Small intestine (tissue), 7 donors: ENCODE measurements at regions not wholly inside any gene's neighbourhood (a gene's known extent, or its start where the extent isn't known, plus 50 kb on each side); places are given as distances from the start of the nearest gene placed in this dataset.

ENCODE experiments used
- DNase-seq, 2 donors: peaks; one replicate each; pipeline versions ENCODE4 v3.0.0 to v3.0.0-alpha.2; 2013
- FAIRE-seq: peaks from 2 replicates; lab custom pipeline; 2012; peaks lifted over from hg19 to GRCh38; lab: Jason Lieb, UNC
- H3K27ac ChIP-seq, 3 donors: one replicate each; pipeline ENCODE4 v1.5.1; 2013; ENCODE audit warnings: low read length in 2 of 3, mild to moderate bottlenecking in 2 of 3, control low read depth in 1 of 3, inconsistent platforms in 1 of 3, low read depth in 1 of 3, moderate library complexity in 1 of 3
- H3K27me3 ChIP-seq, 3 donors: one replicate each; pipeline ENCODE4 v1.6.1; 2013; ENCODE audit warnings: low read length in 3 of 3, inconsistent platforms in 1 of 3; ENCODE audit not compliant: control insufficient read depth in 3 of 3, insufficient read depth in 3 of 3
- H3K36me3 ChIP-seq, 3 donors: one replicate each; pipeline ENCODE4 v1.6.1; 2013; ENCODE audit warnings: low read length in 3 of 3, inconsistent platforms in 1 of 3, low read depth in 1 of 3, mild to moderate bottlenecking in 1 of 3, moderate library complexity in 1 of 3; ENCODE audit not compliant: control insufficient read depth in 3 of 3, insufficient read depth in 2 of 3
- H3K4me1 ChIP-seq, 3 donors: one replicate each; pipeline ENCODE4 v1.6.1; 2013; ENCODE audit warnings: low read length in 2 of 3, inconsistent platforms in 1 of 3, low read depth in 1 of 3, mild to moderate bottlenecking in 1 of 3, moderate library complexity in 1 of 3; ENCODE audit not compliant: control insufficient read depth in 3 of 3, insufficient read depth in 2 of 3
- H3K4me3 ChIP-seq, 3 donors: one replicate each; pipeline ENCODE4 v1.5.1; 2013; ENCODE audit warnings: low read length in 3 of 3, control low read depth in 1 of 3, inconsistent platforms in 1 of 3, low read depth in 1 of 3, mild to moderate bottlenecking in 1 of 3, moderate library complexity in 1 of 3
- H3K9me3 ChIP-seq, 2 donors: one replicate each; pipeline ENCODE4 v1.6.1; 2013; ENCODE audit warnings: low read depth in 1 of 2, low read length in 1 of 2; ENCODE audit not compliant: control insufficient read depth in 2 of 2, insufficient read depth in 1 of 2
- WGBS, 3 donors: extraction: QIAGEN DNeasy Blood & Tissue Kit; methylation state at CpG; one replicate each; pipeline ENCODE4 v1.1.7; 2013; 5-methylcytosine and 5-hydroxymethylcytosine counted together
- donor health status: healthy with polysubstance abuse.
- donor health status: control.
- donor health status: control.
- donor health status: Bipolar disorder and iron deficiency.
- donor health status: healthy.

DNA sequence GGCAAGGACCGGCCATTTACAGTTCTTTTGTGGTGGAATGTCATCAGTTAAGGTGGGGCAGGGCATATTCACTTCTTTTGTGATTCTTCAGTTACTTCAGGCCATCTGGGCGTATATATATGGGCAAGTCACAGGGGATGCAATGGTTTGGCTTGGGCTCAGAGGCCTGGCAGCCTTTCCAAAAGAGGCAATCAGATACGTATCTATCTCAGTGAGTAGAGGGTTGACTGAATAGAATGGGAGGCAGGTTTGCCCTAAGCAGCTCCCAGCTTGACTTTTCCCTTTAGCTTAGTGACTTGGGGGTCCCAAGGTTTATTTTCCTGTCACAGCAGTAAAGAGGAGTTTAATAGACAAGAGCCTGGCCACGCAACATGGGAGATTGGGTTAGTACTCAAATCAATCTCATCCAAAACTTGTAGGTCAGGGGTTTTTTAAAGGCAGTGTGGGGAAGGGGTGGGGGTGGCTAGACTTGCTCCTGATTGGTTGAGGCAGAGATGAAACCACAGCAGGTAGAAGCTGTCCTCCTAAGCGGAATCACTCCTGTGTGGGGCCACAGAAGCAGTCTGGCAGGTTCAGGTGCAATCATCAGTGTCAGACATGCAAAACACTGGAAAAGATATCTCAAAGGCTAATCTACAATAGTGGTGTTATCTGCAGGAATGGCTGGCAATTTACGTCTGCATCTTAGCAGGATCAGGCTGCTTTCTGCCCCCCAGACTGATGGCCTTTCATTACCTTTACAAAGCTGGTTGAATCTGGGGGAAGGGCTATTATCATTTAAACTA, 112.9 kb downstream of the TLR5 start:
- FAIRE-seq (no peak), DNase-seq (no peak)
- Histone ChIP-seq H3K4me3 (no peak overlapping the region), H3K4me1 (no peaks in the 10 kb centered on the region), H3K9me3 (no peaks in the 10 kb centered on the region), H3K36me3 (no peaks in the 10 kb centered on the region), H3K27me3 (no peaks in the 10 kb centered on the region), H3K27ac (no peak overlapping the region)
- WGBS, 3 donors: 67 to 79% (median 72%) methylated on average over 6 of the region's 6 CpGs

DNA sequence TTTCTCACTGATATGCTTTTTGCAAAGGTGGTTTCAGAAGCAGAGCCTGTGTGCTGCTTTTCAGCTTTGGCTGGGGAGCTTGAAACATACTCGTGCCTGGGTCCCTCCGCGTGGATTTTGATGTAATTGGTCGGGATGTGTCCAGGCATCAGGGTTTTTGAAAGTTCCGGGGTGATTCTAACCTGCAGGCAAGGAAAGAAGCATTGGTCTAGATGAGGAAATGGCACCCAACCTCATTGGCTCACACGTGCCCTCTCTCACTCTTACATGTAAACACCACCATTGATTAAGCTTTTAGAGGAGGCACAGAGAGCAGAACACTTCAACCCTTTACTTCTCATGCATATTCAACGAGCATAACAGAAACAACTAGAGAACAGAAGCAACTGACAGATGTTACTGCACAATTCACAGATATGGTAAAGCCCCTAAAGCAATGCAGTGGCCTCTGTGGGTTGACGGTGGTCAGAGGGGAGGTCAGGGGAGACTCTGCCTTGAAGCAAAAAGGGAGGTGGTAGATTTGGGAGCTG, 112.1 kb downstream of the TLR5 start:
- FAIRE-seq: no peak
- WGBS, 3 donors: 70 to 81% (median 80%) methylated on average over 8 of the region's 8 CpGs
- H3K36me3 ChIP-seq: no peaks in the 10 kb centered on the region
- no peak overlapping the region for H3K4me3 ChIP-seq
- H3K4me1 ChIP-seq: no peaks in the 10 kb centered on the region
- H3K9me3 ChIP-seq: no peaks in the 10 kb centered on the region
- DNase-seq: no peak
- H3K27me3 ChIP-seq: no peaks in the 10 kb centered on the region
- no peak overlapping the region for H3K27ac ChIP-seq

GRCh38 chr1:223031733-223032601, 111.1 kb downstream of the TLR5 start:
- Histone ChIP-seq H3K4me1 (no peaks in the 10 kb centered on the region), H3K27me3 (no peaks in the 10 kb centered on the region), H3K36me3 (no peaks in the 10 kb centered on the region), H3K4me3 (no peak overlapping the region), H3K27ac (no peak overlapping the region), H3K9me3 (no peaks in the 10 kb centered on the region)
- 78 to 82% (median 81%) methylated on average over 11 of the region's 11 CpGs for WGBS, 3 donors
- DNase-seq (peak in 1 of 2 donors; percentile 43), FAIRE-seq (no peak)

DNA sequence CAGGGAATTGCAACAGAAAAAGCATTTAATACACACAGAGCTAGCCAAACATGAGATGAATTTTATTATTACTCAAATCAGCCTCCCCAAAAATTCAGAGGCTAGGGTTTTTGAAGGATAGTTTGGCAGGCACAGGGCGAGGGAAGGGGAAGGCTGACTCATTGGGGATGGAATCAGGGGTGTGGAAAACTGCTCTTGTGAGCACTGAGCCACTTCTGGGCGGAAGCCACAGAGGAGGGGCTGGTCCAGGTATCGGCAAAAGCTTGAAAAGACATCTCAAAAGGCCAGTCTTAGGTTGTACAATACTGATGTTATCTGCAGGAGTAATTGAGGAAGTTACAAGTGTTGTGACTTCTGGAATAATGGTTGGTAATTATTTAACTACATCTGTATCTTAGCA, 109.4 kb downstream of the TLR5 start:
- no peaks in the 10 kb centered on the region for H3K36me3 ChIP-seq
- H3K27me3 ChIP-seq: no peaks in the 10 kb centered on the region
- H3K4me1 ChIP-seq: no peaks in the 10 kb centered on the region
- DNase-seq: no peak
- no peak for FAIRE-seq
- no peak overlapping the region for H3K27ac ChIP-seq
- H3K9me3 ChIP-seq: no peaks in the 10 kb centered on the region
- no peak overlapping the region for H3K4me3 ChIP-seq
- 49 to 52% (median 50%) methylated on average over 3 of the region's 3 CpGs for WGBS, 3 donors

DNA sequence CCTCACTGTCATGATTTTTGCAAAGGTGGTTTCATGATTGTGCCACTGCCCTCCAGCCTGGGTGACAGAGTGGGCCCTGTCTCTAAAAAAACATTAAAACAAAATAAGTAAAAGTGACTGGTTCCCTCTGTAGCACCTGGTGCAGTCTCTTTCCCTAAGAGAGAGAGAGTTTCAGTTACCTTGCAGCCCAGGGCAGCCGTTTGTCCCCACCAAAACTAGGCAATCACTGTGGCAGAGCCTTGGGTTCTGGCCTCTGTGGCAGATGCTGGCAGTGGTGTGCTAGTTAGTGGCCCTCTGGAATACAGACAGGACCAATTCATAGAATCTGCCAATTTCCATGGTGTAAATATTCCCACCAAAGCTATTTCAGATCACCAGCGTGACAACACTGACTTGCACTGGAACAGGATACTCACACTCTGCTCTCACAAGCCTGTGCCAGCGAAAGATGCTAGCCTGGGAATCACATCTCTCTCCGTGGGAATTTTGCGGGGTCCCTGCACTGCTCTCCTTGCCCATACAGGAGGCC, 108.7 kb downstream of the TLR5 start:
- no peaks in the 10 kb centered on the region for H3K27me3 ChIP-seq
- no peak overlapping the region for H3K4me3 ChIP-seq
- no peak for FAIRE-seq
- H3K9me3 ChIP-seq: no peaks in the 10 kb centered on the region
- no peak overlapping the region for H3K27ac ChIP-seq
- no peaks in the 10 kb centered on the region for H3K36me3 ChIP-seq
- H3K4me1 ChIP-seq: no peaks in the 10 kb centered on the region
- DNase-seq: no peak
- WGBS, 3 donors: 88 to 95% (median 90%) methylated on average over 5 of the region's 5 CpGs

DNA sequence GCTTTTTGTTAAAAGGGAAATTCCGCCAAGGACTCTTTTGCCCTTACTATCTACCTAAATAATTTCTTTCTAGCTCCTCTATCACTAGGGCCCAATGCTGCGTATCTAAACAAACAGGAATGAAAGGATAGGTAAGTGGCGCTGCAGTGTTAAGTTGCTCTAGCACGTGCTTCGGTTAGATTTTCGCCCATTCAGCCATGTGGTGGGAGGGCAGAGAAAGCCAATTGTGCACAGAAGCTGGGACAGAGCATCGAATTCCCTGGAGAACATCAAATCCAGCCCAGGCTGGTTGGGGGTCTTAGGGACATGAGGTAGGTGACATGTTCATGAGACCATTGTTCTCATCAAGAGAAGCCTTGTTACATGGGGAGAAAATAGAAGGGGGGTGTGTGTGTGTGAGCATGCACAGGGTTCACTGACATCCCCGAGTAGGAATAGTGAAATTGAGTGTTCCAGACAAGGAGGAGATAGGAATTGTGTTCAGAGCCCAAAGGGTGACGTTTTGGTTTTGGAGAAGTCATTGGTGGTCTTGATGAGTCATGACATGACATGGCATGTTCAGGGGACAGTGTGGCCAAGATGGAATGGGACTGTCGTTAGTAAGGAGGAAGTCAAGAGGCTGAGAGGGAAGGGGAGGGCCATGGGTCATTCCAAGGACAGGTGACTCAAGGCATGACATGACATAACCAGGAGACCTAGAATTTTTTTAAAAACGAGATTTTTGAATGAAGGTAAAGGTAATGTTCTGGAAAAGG, 107.1 kb downstream of the TLR5 start:
- H3K36me3 ChIP-seq: no peaks in the 10 kb centered on the region
- no peak overlapping the region for H3K27ac ChIP-seq
- H3K4me1 ChIP-seq: no peaks in the 10 kb centered on the region
- no peak overlapping the region for H3K4me3 ChIP-seq
- 67 to 73% (median 72%) methylated on average over 11 of the region's 11 CpGs for WGBS, 3 donors
- DNase-seq (peak in 1 of 2 donors; percentile 20), FAIRE-seq (no peak)
- no peaks in the 10 kb centered on the region for H3K9me3 ChIP-seq
- no peaks in the 10 kb centered on the region for H3K27me3 ChIP-seq

DNA sequence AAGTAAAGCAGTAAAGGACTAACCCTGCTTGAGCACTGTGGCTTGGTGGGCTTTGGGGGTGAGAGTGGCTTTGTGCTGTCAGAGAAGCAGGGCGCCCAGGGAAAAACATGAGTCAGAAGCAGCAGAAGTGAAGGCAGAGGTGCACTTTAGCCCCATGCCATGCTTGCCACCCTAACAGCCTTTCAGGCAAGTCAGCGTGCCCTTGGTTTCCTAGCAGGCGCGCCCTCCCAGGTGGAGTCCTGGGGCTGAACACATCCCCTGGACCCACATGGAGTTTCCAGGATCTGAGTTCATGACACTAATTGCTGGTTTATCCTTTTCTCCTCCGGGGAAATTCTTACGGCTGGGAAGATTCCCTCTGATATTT, 106.6 kb downstream of the TLR5 start:
- Histone ChIP-seq H3K4me1 (no peaks in the 10 kb centered on the region), H3K36me3 (no peaks in the 10 kb centered on the region), H3K4me3 (no peak overlapping the region), H3K27ac (no peak overlapping the region), H3K27me3 (no peaks in the 10 kb centered on the region), H3K9me3 (no peaks in the 10 kb centered on the region)
- FAIRE-seq (no peak), DNase-seq (peak in 1 of 2 donors; percentile 55)
- 82 to 89% (median 84%) methylated on average over 6 of the region's 6 CpGs for WGBS, 3 donors

DNA sequence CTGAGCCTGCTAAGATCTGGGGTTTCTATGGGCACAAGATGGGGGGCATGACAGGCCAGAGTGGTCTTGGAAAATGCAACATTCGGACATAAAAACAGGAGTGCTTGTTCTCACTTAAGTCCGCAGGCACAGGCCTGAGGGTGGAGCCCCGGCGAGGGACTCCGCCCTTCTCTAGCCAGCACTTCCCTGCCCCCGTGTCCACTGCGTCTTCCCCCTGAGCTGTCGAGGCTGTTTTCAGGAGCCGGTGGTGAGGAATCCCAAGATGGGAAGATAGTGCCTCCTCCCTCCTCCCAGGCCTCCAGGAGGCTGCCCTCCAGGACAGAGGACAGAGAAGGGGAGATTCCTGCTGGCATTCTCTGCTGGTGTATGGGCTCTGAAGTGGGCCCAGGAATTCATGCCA, 105.2 kb downstream of the TLR5 start:
- H3K9me3 ChIP-seq: no peaks in the 10 kb centered on the region
- no peaks in the 10 kb centered on the region for H3K4me1 ChIP-seq
- no peaks in the 10 kb centered on the region for H3K27me3 ChIP-seq
- no peak for DNase-seq
- H3K27ac ChIP-seq: no peak overlapping the region
- no peak for FAIRE-seq
- no peak overlapping the region for H3K4me3 ChIP-seq
- no peaks in the 10 kb centered on the region for H3K36me3 ChIP-seq
- 75 to 84% (median 78%) methylated on average over 9 of the region's 9 CpGs for WGBS, 3 donors
